ENCODE measurements at regions not wholly inside any gene's neighbourhood (a gene's known extent, or its start where the extent isn't known, plus 50 kb on each side); places are given as distances from the start of the nearest gene placed in this dataset.

DNA sequence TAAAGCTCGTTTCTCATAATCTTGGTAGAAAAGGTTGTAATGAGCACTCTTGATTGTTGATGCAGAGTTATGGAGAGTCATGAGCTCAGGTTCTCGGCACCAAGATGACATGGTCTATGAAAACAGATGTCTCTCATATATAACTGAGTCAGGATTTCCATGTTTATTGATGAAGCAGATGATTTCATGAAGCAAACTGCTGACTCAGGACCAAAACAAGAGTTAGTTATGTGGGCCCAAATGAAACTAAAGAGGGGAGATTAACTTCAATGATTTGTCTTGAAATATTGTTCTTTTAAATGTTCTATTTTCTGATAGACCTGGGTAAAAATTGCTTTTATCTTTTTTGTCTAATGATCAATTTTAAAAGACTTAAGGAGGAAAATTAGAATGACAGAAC lies 258.6 kb upstream of the CTNND2 start:
- TF ChIP-seq, protein P1, sequence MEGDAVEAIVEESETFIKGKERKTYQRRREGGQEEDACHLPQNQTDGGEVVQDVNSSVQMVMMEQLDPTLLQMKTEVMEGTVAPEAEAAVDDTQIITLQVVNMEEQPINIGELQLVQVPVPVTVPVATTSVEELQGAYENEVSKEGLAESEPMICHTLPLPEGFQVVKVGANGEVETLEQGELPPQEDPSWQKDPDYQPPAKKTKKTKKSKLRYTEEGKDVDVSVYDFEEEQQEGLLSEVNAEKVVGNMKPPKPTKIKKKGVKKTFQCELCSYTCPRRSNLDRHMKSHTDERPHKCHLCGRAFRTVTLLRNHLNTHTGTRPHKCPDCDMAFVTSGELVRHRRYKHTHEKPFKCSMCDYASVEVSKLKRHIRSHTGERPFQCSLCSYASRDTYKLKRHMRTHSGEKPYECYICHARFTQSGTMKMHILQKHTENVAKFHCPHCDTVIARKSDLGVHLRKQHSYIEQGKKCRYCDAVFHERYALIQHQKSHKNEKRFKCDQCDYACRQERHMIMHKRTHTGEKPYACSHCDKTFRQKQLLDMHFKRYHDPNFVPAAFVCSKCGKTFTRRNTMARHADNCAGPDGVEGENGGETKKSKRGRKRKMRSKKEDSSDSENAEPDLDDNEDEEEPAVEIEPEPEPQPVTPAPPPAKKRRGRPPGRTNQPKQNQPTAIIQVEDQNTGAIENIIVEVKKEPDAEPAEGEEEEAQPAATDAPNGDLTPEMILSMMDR (IDR thresholded peaks at IDR 0.05), result no peak
- no peak for TF ChIP-seq POLR2A (IDR thresholded peaks at IDR 0.05)

All from body of pancreas (tissue), 4 donors.